ENCODE measurements at regions not wholly inside any gene's neighbourhood (a gene's known extent, or its start where the extent isn't known, plus 50 kb on each side); places are given as distances from the start of the nearest gene placed in this dataset.

DNA sequence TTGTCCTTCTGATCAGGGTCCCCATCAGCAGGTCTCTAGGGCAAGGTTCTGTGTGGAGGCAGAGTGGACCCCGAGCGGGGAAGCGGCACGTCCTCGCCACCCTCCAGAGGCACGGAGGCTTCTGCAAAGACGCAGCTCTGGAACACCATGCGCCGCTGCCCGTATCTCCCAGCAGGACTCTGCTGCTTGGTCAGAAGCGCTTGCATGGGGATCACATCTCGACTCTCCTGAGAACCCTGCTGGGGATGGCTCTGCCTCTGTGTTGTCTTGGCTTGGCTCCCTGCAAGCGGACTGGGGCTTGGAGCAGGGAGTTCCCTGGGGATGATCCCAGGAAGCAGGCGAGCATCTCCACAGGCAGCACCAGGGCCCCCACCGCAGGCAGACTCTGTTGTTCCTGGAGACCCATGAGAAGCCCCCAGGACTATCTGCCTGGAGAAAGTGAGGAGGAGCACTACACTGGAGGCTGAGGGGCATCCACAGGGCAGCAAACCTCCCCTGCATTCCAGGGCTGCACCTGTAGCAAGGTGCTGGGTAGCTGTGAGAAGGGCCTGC, 520.5 kb downstream of the GLRX3 start:
- FAIRE-seq (no peak), ATAC-seq (no peak), DNase-seq (ENCODE audit: low read depth in 1 of 2, low spot score in 1 of 2) (no peak)
- ChIA-PET POLR2A (no interaction called here), CTCF (no interaction called here)
- Histone ChIP-seq H3K4me3 (no peak overlapping the region), H3K27ac (no peak overlapping the region), H3K9me3 (no peaks in the 10 kb centered on the region), H3K4me2 (no peak overlapping the region), H3K4me1 (no peaks in the 10 kb centered on the region)
- 37% methylated on average over 6 of the region's 15 CpGs for WGBS (ENCODE audit: missing lambda C conversion rate)
- TF ChIP-seq, protein P1, sequence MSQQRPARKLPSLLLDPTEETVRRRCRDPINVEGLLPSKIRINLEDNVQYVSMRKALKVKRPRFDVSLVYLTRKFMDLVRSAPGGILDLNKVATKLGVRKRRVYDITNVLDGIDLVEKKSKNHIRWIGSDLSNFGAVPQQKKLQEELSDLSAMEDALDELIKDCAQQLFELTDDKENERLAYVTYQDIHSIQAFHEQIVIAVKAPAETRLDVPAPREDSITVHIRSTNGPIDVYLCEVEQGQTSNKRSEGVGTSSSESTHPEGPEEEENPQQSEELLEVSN (IDR thresholded peaks at IDR 0.05; ENCODE audit: borderline replicate concordance, low read depth): no peak
- TF ChIP-seq HOXA7 (CRISPR knock-in tag; IDR thresholded peaks at IDR 0.05) (no peak), POLR2A (IDR thresholded peaks at IDR 0.05; ENCODE audit: low read length) (no peak), POLR2AphosphoS2 (conservative IDR thresholded peaks at IDR 0.05; ENCODE audit: low read length) (no peak), CBX2 (IDR thresholded peaks at IDR 0.05; ENCODE audit: borderline replicate concordance, low read depth) (no peak), JUNB (IDR thresholded peaks at IDR 0.05) (no peak), CHD4 (IDR thresholded peaks at IDR 0.05; ENCODE audit: borderline replicate concordance) (no peak), NPAS2 (CRISPR knock-in tag; IDR thresholded peaks at IDR 0.05; ENCODE audit: borderline replicate concordance) (no peak), CBX8 (IDR thresholded peaks at IDR 0.05) (no peak), HOXB13 (CRISPR knock-in tag; IDR thresholded peaks at IDR 0.05; ENCODE audit: low read depth) (no peak), FOSB (CRISPR knock-in tag; IDR thresholded peaks at IDR 0.05) (no peak), RCOR1 (IDR thresholded peaks at IDR 0.05; ENCODE audit: low read depth, low read length) (no peak), MAZ (IDR thresholded peaks at IDR 0.05; ENCODE audit: borderline replicate concordance, low read depth, low read length) (no peak), ZNF302 (CRISPR knock-in tag; IDR thresholded peaks at IDR 0.05) (no peak), SMC3 (IDR thresholded peaks at IDR 0.05) (no peak), CHD2 (IDR thresholded peaks at IDR 0.05; ENCODE audit: low read length, partially characterized antibody) (no peak), GATA3 (IDR thresholded peaks at IDR 0.05; ENCODE audit: borderline replicate concordance) (no peak)
- TF ChIP-seq, protein P2, sequence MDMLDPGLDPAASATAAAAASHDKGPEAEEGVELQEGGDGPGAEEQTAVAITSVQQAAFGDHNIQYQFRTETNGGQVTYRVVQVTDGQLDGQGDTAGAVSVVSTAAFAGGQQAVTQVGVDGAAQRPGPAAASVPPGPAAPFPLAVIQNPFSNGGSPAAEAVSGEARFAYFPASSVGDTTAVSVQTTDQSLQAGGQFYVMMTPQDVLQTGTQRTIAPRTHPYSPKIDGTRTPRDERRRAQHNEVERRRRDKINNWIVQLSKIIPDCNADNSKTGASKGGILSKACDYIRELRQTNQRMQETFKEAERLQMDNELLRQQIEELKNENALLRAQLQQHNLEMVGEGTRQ (IDR thresholded peaks at IDR 0.05): no peak
- TF ChIP-seq, protein P3, sequence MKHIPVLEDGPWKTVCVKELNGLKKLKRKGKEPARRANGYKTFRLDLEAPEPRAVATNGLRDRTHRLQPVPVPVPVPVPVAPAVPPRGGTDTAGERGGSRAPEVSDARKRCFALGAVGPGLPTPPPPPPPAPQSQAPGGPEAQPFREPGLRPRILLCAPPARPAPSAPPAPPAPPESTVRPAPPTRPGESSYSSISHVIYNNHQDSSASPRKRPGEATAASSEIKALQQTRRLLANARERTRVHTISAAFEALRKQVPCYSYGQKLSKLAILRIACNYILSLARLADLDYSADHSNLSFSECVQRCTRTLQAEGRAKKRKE (CRISPR knock-in tag; IDR thresholded peaks at IDR 0.05; ENCODE audit: low read depth): no peak
- TF ChIP-seq, protein P4, sequence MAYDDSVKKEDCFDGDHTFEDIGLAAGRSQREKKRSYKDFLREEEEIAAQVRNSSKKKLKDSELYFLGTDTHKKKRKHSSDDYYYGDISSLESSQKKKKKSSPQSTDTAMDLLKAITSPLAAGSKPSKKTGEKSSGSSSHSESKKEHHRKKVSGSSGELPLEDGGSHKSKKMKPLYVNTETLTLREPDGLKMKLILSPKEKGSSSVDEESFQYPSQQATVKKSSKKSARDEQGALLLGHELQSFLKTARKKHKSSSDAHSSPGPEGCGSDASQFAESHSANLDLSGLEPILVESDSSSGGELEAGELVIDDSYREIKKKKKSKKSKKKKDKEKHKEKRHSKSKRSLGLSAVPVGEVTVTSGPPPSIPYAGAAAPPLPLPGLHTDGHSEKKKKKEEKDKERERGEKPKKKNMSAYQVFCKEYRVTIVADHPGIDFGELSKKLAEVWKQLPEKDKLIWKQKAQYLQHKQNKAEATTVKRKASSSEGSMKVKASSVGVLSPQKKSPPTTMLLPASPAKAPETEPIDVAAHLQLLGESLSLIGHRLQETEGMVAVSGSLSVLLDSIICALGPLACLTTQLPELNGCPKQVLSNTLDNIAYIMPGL (CRISPR knock-in tag; IDR thresholded peaks at IDR 0.05; ENCODE audit: borderline replicate concordance): no peak

DNA sequence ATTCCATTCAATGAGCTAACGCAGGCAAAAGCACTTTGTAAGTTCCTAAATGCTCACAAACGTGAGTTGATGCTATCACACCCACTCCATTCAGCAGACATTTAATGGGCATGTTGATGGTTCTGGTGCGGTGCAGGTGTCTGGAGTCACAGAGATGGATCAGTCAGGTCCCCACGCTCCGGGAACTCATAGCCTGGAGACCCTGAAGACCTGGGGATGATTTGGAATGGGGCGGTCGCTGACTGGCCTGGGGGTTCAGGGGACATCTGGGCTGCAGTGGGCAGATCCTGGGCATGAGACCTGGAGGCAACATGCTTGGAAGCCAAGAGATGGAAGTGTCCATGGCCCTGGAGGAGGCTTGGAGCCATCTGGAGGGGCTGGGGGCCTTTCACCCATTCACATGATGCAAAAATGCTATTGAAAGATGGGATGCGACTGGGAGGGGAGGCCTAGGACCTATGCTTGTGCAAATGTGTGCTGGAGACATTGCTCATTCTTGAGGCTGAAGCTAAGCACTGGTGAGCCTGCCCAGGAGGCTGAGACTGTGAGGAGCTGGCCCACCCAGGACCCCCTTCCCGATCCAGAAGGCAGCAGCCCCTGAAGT, 522.6 kb downstream of the GLRX3 start:
- Histone ChIP-seq H3K27ac (no peak overlapping the region), H3K9me3 (no peaks in the 10 kb centered on the region), H3K4me1 (no peaks in the 10 kb centered on the region), H3K4me2 (no peak overlapping the region), H3K4me3 (no peak overlapping the region)
- WGBS (ENCODE audit: missing lambda C conversion rate): 8% methylated on average over 9 of the region's 9 CpGs
- FAIRE-seq (no peak), DNase-seq (ENCODE audit: low read depth in 1 of 2, low spot score in 1 of 2) (no peak), ATAC-seq (no peak)
- TF ChIP-seq, protein P5, sequence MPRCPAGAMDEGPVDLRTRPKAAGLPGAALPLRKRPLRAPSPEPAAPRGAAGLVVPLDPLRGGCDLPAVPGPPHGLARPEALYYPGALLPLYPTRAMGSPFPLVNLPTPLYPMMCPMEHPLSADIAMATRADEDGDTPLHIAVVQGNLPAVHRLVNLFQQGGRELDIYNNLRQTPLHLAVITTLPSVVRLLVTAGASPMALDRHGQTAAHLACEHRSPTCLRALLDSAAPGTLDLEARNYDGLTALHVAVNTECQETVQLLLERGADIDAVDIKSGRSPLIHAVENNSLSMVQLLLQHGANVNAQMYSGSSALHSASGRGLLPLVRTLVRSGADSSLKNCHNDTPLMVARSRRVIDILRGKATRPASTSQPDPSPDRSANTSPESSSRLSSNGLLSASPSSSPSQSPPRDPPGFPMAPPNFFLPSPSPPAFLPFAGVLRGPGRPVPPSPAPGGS (IDR thresholded peaks at IDR 0.05): no peak
- TF ChIP-seq RAD21 (conservative IDR thresholded peaks at IDR 0.05 in 1 of 2, IDR thresholded peaks at IDR 0.05 in 1 of 2): no peak
- TF ChIP-seq, protein P6, sequence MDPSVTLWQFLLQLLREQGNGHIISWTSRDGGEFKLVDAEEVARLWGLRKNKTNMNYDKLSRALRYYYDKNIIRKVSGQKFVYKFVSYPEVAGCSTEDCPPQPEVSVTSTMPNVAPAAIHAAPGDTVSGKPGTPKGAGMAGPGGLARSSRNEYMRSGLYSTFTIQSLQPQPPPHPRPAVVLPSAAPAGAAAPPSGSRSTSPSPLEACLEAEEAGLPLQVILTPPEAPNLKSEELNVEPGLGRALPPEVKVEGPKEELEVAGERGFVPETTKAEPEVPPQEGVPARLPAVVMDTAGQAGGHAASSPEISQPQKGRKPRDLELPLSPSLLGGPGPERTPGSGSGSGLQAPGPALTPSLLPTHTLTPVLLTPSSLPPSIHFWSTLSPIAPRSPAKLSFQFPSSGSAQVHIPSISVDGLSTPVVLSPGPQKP (IDR thresholded peaks at IDR 0.05; ENCODE audit: low read depth, low read length): no peak
- no peak for TF ChIP-seq CBX2 (IDR thresholded peaks at IDR 0.05; ENCODE audit: borderline replicate concordance, low read depth)
- no peak for TF ChIP-seq CHD2 (IDR thresholded peaks at IDR 0.05; ENCODE audit: low read length, partially characterized antibody)
- TF ChIP-seq ESRRA (IDR thresholded peaks at IDR 0.05; ENCODE audit: borderline replicate concordance, low read length): no peak
- TF ChIP-seq, protein P4 (CRISPR knock-in tag; IDR thresholded peaks at IDR 0.05; ENCODE audit: borderline replicate concordance): no peak
- no peak for TF ChIP-seq MAZ (IDR thresholded peaks at IDR 0.05; ENCODE audit: borderline replicate concordance, low read depth, low read length)
- TF ChIP-seq ZNF302 (CRISPR knock-in tag; IDR thresholded peaks at IDR 0.05): no peak
- no peak for TF ChIP-seq EHMT2 (IDR thresholded peaks at IDR 0.05; ENCODE audit: low read depth)
- ChIA-PET POLR2A (no interaction called here), CTCF (no interaction called here)

Measured in A549 (cell line).